GM12878 (cell line): ENCODE measurements at regions not wholly inside any gene's neighbourhood (a gene's known extent, or its start where the extent isn't known, plus 50 kb on each side); places are given as distances from the start of the nearest gene placed in this dataset.

Experiments
- ATAC-seq: fragments of 200-7000 bp; cut with Tn5 transposase; 3 replicates; pipeline ENCODE4 v1.9.1; 2020; ENCODE audit warnings: mild to moderate bottlenecking, moderate library complexity
- BruUV-seq: library from RNA; stranded (reverse); fragments of 400-500 nt; replicated peaks from 2 replicates; lab custom pipeline; 2021; lab: Mats Ljungman, UMichigan
- CTCF ChIA-PET: fragments of 300-600 bp; sonication (Branson Sonifier 250); formaldehyde crosslinking; extraction: SDS; loops from one replicate; lab custom pipeline; 2021; ENCODE audit warnings: inconsistent platforms; lab: Yijun Ruan, JAX
- POLR2A ChIA-PET: fragments of 350-600 bp; formaldehyde crosslinking; extraction: SDS; loops from one replicate; lab custom pipeline; 2021; ENCODE audit warnings: inconsistent platforms; lab: Charles Lee
- RAD21 ChIA-PET: fragments of 300-600 bp; sonication (Branson Sonifier 250); formaldehyde crosslinking; loops from one replicate; lab custom pipeline; 2023; ENCODE audit warnings: antibody characterized with exemption; ENCODE audit not compliant: unreplicated experiment; lab: Charles Lee
- SMC1A ChIA-PET: fragments of 300-600 bp; sonication (Branson Sonifier 250); formaldehyde crosslinking; loops from one replicate; lab custom pipeline; 2023; ENCODE audit not compliant: unreplicated experiment, uncharacterized antibody; lab: Charles Lee
- DNase-seq: peaks from one replicate; pipeline ENCODE4 v3.0.0-alpha.2; 2011; ENCODE audit warnings: low read depth, low spot score
- FAIRE-seq: peaks from 3 replicates; lab custom pipeline; 2011; peaks lifted over from hg19 to GRCh38; lab: Jason Lieb, UNC
- H2AFZ ChIP-seq: 2 replicates; pipeline ENCODE4 v1.6.0; 2011; ENCODE audit warnings: low read depth, low read length, control low read depth; ENCODE audit not compliant: control insufficient read depth
- H3K27ac ChIP-seq: 2 replicates; pipeline ENCODE4 v1.5.1; 2011; ENCODE audit warnings: control low read depth; ENCODE audit not compliant: control insufficient read depth, insufficient read depth
- H3K27me3 ChIP-seq, 2 experiments: replicated peaks in 1 of 2; 2 replicates each; pipeline versions ENCODE4 v1.6.0 to v1.6.1; 2011; ENCODE audit warnings: low read length in 1 of 2; ENCODE audit not compliant: control insufficient read depth in 2 of 2, insufficient read depth in 2 of 2
- H3K36me3 ChIP-seq, 2 experiments: 2 replicates each; pipeline ENCODE4 v1.5.1; 2011; ENCODE audit warnings: low read length in 1 of 2; ENCODE audit not compliant: control insufficient read depth in 2 of 2, insufficient read depth in 2 of 2
- H3K4me1 ChIP-seq: 2 replicates; pipeline ENCODE4 v1.6.1; 2011; ENCODE audit warnings: mild to moderate bottlenecking, low read length, moderate library complexity, mixed read lengths; ENCODE audit not compliant: control insufficient read depth, insufficient read depth
- H3K4me2 ChIP-seq: 2 replicates; pipeline ENCODE4 v1.6.0; 2011; ENCODE audit warnings: control low read depth; ENCODE audit not compliant: control insufficient read depth, insufficient read depth
- H3K4me3 ChIP-seq: fragments of 200-600 bp; sonication (generic); 2 replicates; pipeline ENCODE4 v1.5.1; 2016
- H3K79me2 ChIP-seq: 2 replicates; pipeline ENCODE4 v1.6.0; 2011; ENCODE audit warnings: low read length; ENCODE audit not compliant: control insufficient read depth, insufficient read depth
- H3K9ac ChIP-seq: 2 replicates; pipeline ENCODE4 v1.8.0; 2011; ENCODE audit warnings: low read length, control low read depth, mixed read lengths; ENCODE audit not compliant: control insufficient read depth, insufficient read depth
- H3K9me3 ChIP-seq: replicated peaks from 3 replicates; pipeline ENCODE4 v1.5.1; 2011; ENCODE audit warnings: mild to moderate bottlenecking, low read length; ENCODE audit not compliant: control insufficient read depth, insufficient read depth
- H4K20me1 ChIP-seq: 2 replicates; pipeline ENCODE4 v1.6.0; 2011; ENCODE audit not compliant: control insufficient read depth, insufficient read depth
- ATF7 ChIP-seq: fragments of 450-650 bp; IDR thresholded peaks from 2 replicates; pipeline ENCODE4 v1.6.1; 2016; ENCODE audit warnings: low read depth, mild to moderate bottlenecking
- CHD1 ChIP-seq: IDR thresholded peaks from 2 replicates; pipeline ENCODE4 v1.6.1; 2012; ENCODE audit warnings: low read depth, low read length, improper control_type of control experiment
- E2F8 ChIP-seq: fragments of 450-650 bp; IDR thresholded peaks from 2 replicates; pipeline ENCODE4 v1.6.1; 2018; ENCODE audit warnings: mild to moderate bottlenecking, low read depth, moderate library complexity; ENCODE audit not compliant: partially characterized antibody
- EZH2 ChIP-seq: IDR thresholded peaks from 2 replicates; pipeline ENCODE4 v1.6.1; 2012; ENCODE audit warnings: low read depth, mild to moderate bottlenecking, control low read depth, inconsistent platforms, low read length, borderline replicate concordance; ENCODE audit not compliant: control insufficient read depth
- NFXL1 ChIP-seq: fragments of 450-650 bp; IDR thresholded peaks from 2 replicates; pipeline ENCODE4 v1.6.1; 2017; ENCODE audit warnings: antibody characterized with exemption, mild to moderate bottlenecking, borderline replicate concordance
- POU2F2 ChIP-seq: IDR thresholded peaks from 3 replicates; pipeline ENCODE4 v1.6.1; 2011; ENCODE audit warnings: low read depth, mild to moderate bottlenecking, low read length, borderline replicate concordance
- SIN3A ChIP-seq: IDR thresholded peaks from 2 replicates; pipeline ENCODE4 v1.6.1; 2012; ENCODE audit warnings: low read depth, low read length, improper control_type of control experiment
- ZNF274 ChIP-seq: IDR thresholded peaks from one replicate; pipeline ENCODE4 v1.8.0; 2011; ENCODE audit not compliant: insufficient read length, insufficient read depth
- WGBS: methylation state at CpG from one replicate; pipeline ENCODE4 v1.1.6; 2016; ENCODE audit warnings: low lambda C conversion rate; ENCODE audit not compliant: insufficient replicate concordance, insufficient coverage; ENCODE audit errors: missing lambda C conversion rate; 5-methylcytosine and 5-hydroxymethylcytosine counted together
- in situ Hi-C: fragments of 300-500 bp; cut with MboI; formaldehyde crosslinking; loops from 9 replicates; pipeline ENCODE4 v1.14.3; 2018; ENCODE audit warnings: mixed read lengths
- intact Hi-C: fragments of 100-400 bp; cut with micrococcal nuclease; formaldehyde crosslinking; loops from one replicate; pipeline ENCODE4 v1.14.2; 2022; ENCODE audit not compliant: unreplicated experiment

GRCh38 chr1:229070168-229070567 is 200.7 kb upstream of the RAB4A start:
- Histone ChIP-seq H3K27me3 (peaks cover 2 to 4% of the 10 kb centered on the region in 2 experiments; a peak in 3 of 4 replicates), H4K20me1 (no peaks in the 10 kb centered on the region), H3K9me3 (no peaks in the 10 kb centered on the region), H3K36me3 (no peaks in the 10 kb centered on the region), H3K4me2 (no peak overlapping the region), H3K27ac (no peak overlapping the region), H3K79me2 (no peaks in the 10 kb centered on the region), H2AFZ (no peak overlapping the region), H3K4me3 (no peak overlapping the region), H3K4me1 (no peaks in the 10 kb centered on the region), H3K9ac (no peak overlapping the region)
- no TSS peak for BruUV-seq
- FAIRE-seq: no peak
- no peak for ATAC-seq
- in situ Hi-C loops (no loop called here), intact Hi-C loops (no loop called here)
- TF ChIP-seq POU2F2 (no peak), SIN3A (no peak), EZH2 (no peak), NFXL1 (no peak), E2F8 (no peak), CHD1 (no peak), ATF7 (no peak), ZNF274 (no peak)
- SMC1A ChIA-PET: interaction anchor here (0.6 kb wide), 2 partner anchors 82 to 1609 kb away, joined by 3 read pairs; no protein-coding TSS in a partner anchor
- 11% methylated on average over 5 of the region's 5 CpGs for WGBS
- CTCF ChIA-PET: interaction anchor here (0.6 kb wide), 1 partner anchor 157 kb away, joined by 3 read pairs; no protein-coding TSS in a partner anchor
- RAD21 ChIA-PET: no interaction called here
- POLR2A ChIA-PET: no interaction called here
- DNase-seq: no peak
